Inferior parietal cortex (tissue), 1 donor: ENCODE measurements at regions not wholly inside any gene's neighbourhood (a gene's known extent, or its start where the extent isn't known, plus 50 kb on each side); places are given as distances from the start of the nearest gene placed in this dataset.
"Not testable (repeated sequence)": the region's sequence is repeated elsewhere in the genome, so short reads cannot be mapped to it uniquely, and the experiment has no call there.

ENCODE experiments used
- DNase-seq: peaks from one replicate; pipeline ENCODE4 v3.0.0-alpha.2; 2016; ENCODE audit errors: extremely low spot score

- DNase-seq = not testable (repeated sequence)
These were observed 115.8 kb upstream of the KCNJ3 start for GRCh38 chr2:154582694-154583093.

GRCh38 chr2:154583274-154583673 lies 115.2 kb upstream of the KCNJ3 start:
- not testable (repeated sequence) for DNase-seq

- DNase-seq = no peak
These were observed 110.8 kb upstream of the KCNJ3 start for GRCh38 chr2:154587739-154588138.

GRCh38 chr2:154588838-154589237 lies 109.7 kb upstream of the KCNJ3 start:
- no peak for DNase-seq

GRCh38 chr2:154589514-154589913 lies 109.0 kb upstream of the KCNJ3 start:
- DNase-seq = no peak

- no peak for DNase-seq
These were observed 107.1 kb upstream of the KCNJ3 start for GRCh38 chr2:154591294-154591820.

GRCh38 chr2:154599189-154599588 lies 99.3 kb upstream of the KCNJ3 start:
- no peak for DNase-seq

GRCh38 chr2:154600927-154601494 lies 97.5 kb upstream of the KCNJ3 start:
- no peak for DNase-seq

GRCh38 chr2:154603682-154604081 lies 94.8 kb upstream of the KCNJ3 start:
- DNase-seq = no peak

- DNase-seq = no peak
These were observed 90.1 kb upstream of the KCNJ3 start for GRCh38 chr2:154608438-154608837.

- DNase-seq = no peak
These were observed 83.6 kb upstream of the KCNJ3 start for GRCh38 chr2:154614906-154615305.

GRCh38 chr2:154616659-154617058 lies 81.8 kb upstream of the KCNJ3 start:
- DNase-seq = no peak

GRCh38 chr2:154620471-154620870 lies 78.0 kb upstream of the KCNJ3 start:
- no peak for DNase-seq

GRCh38 chr2:154623819-154624218 lies 74.7 kb upstream of the KCNJ3 start:
- DNase-seq = peak; percentile 77

GRCh38 chr2:154637456-154637855 lies 61.0 kb upstream of the KCNJ3 start:
- no peak for DNase-seq

- DNase-seq = no peak
These were observed 59.7 kb upstream of the KCNJ3 start for GRCh38 chr2:154638783-154639182.

- no peak for DNase-seq
These were observed 58.5 kb upstream of the KCNJ3 start for GRCh38 chr2:154640000-154640399.
